SJSA1 (cell line): ENCODE measurements at regions not wholly inside any gene's neighbourhood (a gene's known extent, or its start where the extent isn't known, plus 50 kb on each side); places are given as distances from the start of the nearest gene placed in this dataset.

Experiments
- DNase-seq, 2 experiments: peaks; one replicate each; pipeline ENCODE4 v3.0.0-alpha.2; 2015 to 2020; ENCODE audit warnings: low spot score in 2 of 2, low read depth in 1 of 2
- H3K27ac ChIP-seq: fragments of 250-450 bp; sonication (Bioruptor Pico); 2 replicates; pipeline ENCODE4 v1.5.1; 2020; ENCODE audit warnings: mild to moderate bottlenecking, moderate library complexity
- H3K27me3 ChIP-seq: fragments of 250-450 bp; sonication (Bioruptor Pico); replicated peaks from 2 replicates; pipeline ENCODE4 v1.5.1; 2020; ENCODE audit warnings: mild to moderate bottlenecking, moderate library complexity
- H3K36me3 ChIP-seq: fragments of 250-450 bp; sonication (Bioruptor Pico); 2 replicates; pipeline ENCODE4 v1.5.1; 2020; ENCODE audit warnings: mild to moderate bottlenecking
- H3K4me1 ChIP-seq: fragments of 250-450 bp; sonication (Bioruptor Pico); replicated peaks from 2 replicates; pipeline ENCODE4 v1.6.1; 2021; ENCODE audit warnings: mild to moderate bottlenecking
- H3K4me3 ChIP-seq: fragments of 250-450 bp; sonication (Bioruptor Pico); 2 replicates; pipeline ENCODE4 v1.5.1; 2020; ENCODE audit warnings: mild to moderate bottlenecking
- H3K9me3 ChIP-seq: fragments of 250-450 bp; sonication (Bioruptor Pico); replicated peaks from 2 replicates; pipeline ENCODE4 v1.5.1; 2020; ENCODE audit warnings: mild to moderate bottlenecking

- DNase-seq, result no peak
- H3K36me3 ChIP-seq, result no peaks in the 10 kb centered on the region
- no peak overlapping the region for H3K4me3 ChIP-seq
- no peaks in the 10 kb centered on the region for H3K9me3 ChIP-seq
- H3K27ac ChIP-seq, result no peak overlapping the region
- H3K27me3 ChIP-seq, result no peaks in the 10 kb centered on the region
- no peaks in the 10 kb centered on the region for H3K4me1 ChIP-seq
These were observed 143.4 kb upstream of the CST7 start for GRCh38 chr20:24805456-24806238.

- Histone ChIP-seq H3K36me3 (no peaks in the 10 kb centered on the region), H3K27me3 (no peaks in the 10 kb centered on the region), H3K9me3 (no peaks in the 10 kb centered on the region), H3K4me3 (no peak overlapping the region), H3K4me1 (no peaks in the 10 kb centered on the region), H3K27ac (no peak overlapping the region)
- no peak for DNase-seq
These were observed 142.1 kb upstream of the CST7 start for GRCh38 chr20:24806705-24807676.

GRCh38 chr20:24808616-24809015 is 140.5 kb upstream of the CST7 start:
- Histone ChIP-seq H3K9me3 (no peaks in the 10 kb centered on the region), H3K4me3 (no peak overlapping the region), H3K4me1 (no peaks in the 10 kb centered on the region), H3K36me3 (no peaks in the 10 kb centered on the region), H3K27me3 (no peaks in the 10 kb centered on the region), H3K27ac (no peak overlapping the region)
- no peak for DNase-seq

- Histone ChIP-seq H3K27ac (no peak overlapping the region), H3K9me3 (no peaks in the 10 kb centered on the region), H3K4me1 (no peaks in the 10 kb centered on the region), H3K27me3 (no peaks in the 10 kb centered on the region), H3K4me3 (no peak overlapping the region), H3K36me3 (no peaks in the 10 kb centered on the region)
- DNase-seq, result no peak
These were observed 139.5 kb upstream of the CST7 start for GRCh38 chr20:24809606-24810005.

DNA sequence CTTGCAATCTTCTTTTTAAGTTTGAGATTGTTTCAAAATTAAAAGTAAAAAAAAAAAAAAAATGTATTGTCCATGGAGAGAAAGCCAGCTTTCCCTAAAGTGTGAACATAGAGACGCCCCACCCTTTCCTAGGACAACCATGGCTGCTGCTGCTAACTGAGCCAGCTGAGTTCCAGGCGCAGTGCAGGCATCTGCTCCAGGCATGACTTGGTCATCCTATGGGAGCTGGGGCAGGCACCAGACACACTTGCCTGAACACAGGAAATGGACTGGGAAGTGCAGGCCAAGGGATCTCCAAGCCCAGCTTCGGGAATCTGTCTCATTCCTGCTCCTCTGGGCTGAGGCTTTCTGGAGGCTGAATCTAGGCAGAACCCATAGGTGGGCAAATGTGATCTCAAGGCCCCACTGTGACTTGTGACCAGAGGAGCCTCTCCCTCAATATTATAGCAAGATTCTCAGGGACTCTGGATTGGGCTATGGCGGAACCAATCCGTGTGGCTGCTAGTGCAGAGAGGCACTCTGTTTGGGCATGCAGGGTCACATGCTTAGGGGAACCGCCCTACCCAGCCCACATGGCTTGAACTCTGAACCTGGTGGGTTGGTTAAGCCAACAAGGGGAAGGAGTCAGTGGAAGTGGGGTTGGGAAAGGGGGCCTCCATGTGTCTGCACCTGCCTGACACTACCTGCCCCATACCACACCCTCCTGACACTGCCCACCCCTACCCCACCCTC is 138.2 kb upstream of the CST7 start:
- H3K4me3 ChIP-seq, result no peak overlapping the region
- no peak for DNase-seq
- no peak overlapping the region for H3K27ac ChIP-seq
- H3K4me1 ChIP-seq, result no peaks in the 10 kb centered on the region
- H3K9me3 ChIP-seq, result no peaks in the 10 kb centered on the region
- no peaks in the 10 kb centered on the region for H3K27me3 ChIP-seq
- H3K36me3 ChIP-seq, result no peaks in the 10 kb centered on the region

- H3K27ac ChIP-seq, result no peak overlapping the region
- no peak for DNase-seq
- H3K27me3 ChIP-seq, result no peaks in the 10 kb centered on the region; the same call in 1 of the 2 replicates
- H3K4me3 ChIP-seq, result no peak overlapping the region
- no peaks in the 10 kb centered on the region for H3K9me3 ChIP-seq
- no peaks in the 10 kb centered on the region for H3K4me1 ChIP-seq
- H3K36me3 ChIP-seq, result no peaks in the 10 kb centered on the region
These were observed 136.7 kb upstream of the CST7 start for GRCh38 chr20:24812373-24812772.

GRCh38 chr20:24813080-24813479 is 136.0 kb upstream of the CST7 start:
- Histone ChIP-seq H3K36me3 (no peaks in the 10 kb centered on the region), H3K4me1 (no peaks in the 10 kb centered on the region), H3K4me3 (no peak overlapping the region), H3K27ac (no peak overlapping the region), H3K27me3 (no peaks in the 10 kb centered on the region; the same call in 1 of the 2 replicates), H3K9me3 (no peaks in the 10 kb centered on the region)
- DNase-seq, result no peak

- DNase-seq, result no peak
- Histone ChIP-seq H3K27ac (no peak overlapping the region), H3K4me3 (no peak overlapping the region), H3K4me1 (no peaks in the 10 kb centered on the region), H3K9me3 (no peaks in the 10 kb centered on the region), H3K27me3 (no peaks in the 10 kb centered on the region; the same call in 1 of the 2 replicates), H3K36me3 (no peaks in the 10 kb centered on the region)
These were observed 135.6 kb upstream of the CST7 start for GRCh38 chr20:24813496-24813895.

- Histone ChIP-seq H3K27ac (no peak overlapping the region), H3K27me3 (no peaks in the 10 kb centered on the region; the same call in 1 of the 2 replicates), H3K9me3 (no peaks in the 10 kb centered on the region), H3K4me3 (no peak overlapping the region), H3K4me1 (no peaks in the 10 kb centered on the region), H3K36me3 (no peaks in the 10 kb centered on the region)
- no peak for DNase-seq
These were observed 135.1 kb upstream of the CST7 start for GRCh38 chr20:24813936-24814335.

GRCh38 chr20:24814556-24815195 is 134.4 kb upstream of the CST7 start:
- no peak for DNase-seq
- Histone ChIP-seq H3K9me3 (no peaks in the 10 kb centered on the region), H3K27me3 (no peaks in the 10 kb centered on the region; the same call in 1 of the 2 replicates), H3K36me3 (no peaks in the 10 kb centered on the region), H3K27ac (no peak overlapping the region), H3K4me3 (no peak overlapping the region), H3K4me1 (no peaks in the 10 kb centered on the region)

- Histone ChIP-seq H3K27me3 (no peaks in the 10 kb centered on the region; the same call in 1 of the 2 replicates), H3K4me3 (no peak overlapping the region), H3K4me1 (no peaks in the 10 kb centered on the region), H3K9me3 (no peaks in the 10 kb centered on the region), H3K36me3 (no peaks in the 10 kb centered on the region), H3K27ac (no peak overlapping the region)
- DNase-seq, result no peak
These were observed 133.8 kb upstream of the CST7 start for GRCh38 chr20:24815196-24815815.

GRCh38 chr20:24815931-24816330 is 133.1 kb upstream of the CST7 start:
- Histone ChIP-seq H3K4me1 (no peaks in the 10 kb centered on the region), H3K36me3 (no peaks in the 10 kb centered on the region), H3K4me3 (no peak overlapping the region), H3K27ac (no peak overlapping the region), H3K9me3 (no peaks in the 10 kb centered on the region), H3K27me3 (peaks cover 3% of the 10 kb centered on the region; the same call in 1 of the 2 replicates)
- DNase-seq, result no peak

- no peak for DNase-seq
- Histone ChIP-seq H3K4me1 (no peaks in the 10 kb centered on the region), H3K36me3 (no peaks in the 10 kb centered on the region), H3K9me3 (no peaks in the 10 kb centered on the region), H3K4me3 (no peak overlapping the region), H3K27ac (no peak overlapping the region), H3K27me3 (peaks cover 4% of the 10 kb centered on the region; the same call in 1 of the 2 replicates)
These were observed 132.6 kb upstream of the CST7 start for GRCh38 chr20:24816431-24816830.
